Left kidney (tissue), 1 donor: ENCODE measurements at regions not wholly inside any gene's neighbourhood (a gene's known extent, or its start where the extent isn't known, plus 50 kb on each side); places are given as distances from the start of the nearest gene placed in this dataset.
"Not testable (repeated sequence)": the region's sequence is repeated elsewhere in the genome, so short reads cannot be mapped to it uniquely, and the experiment has no call there.

ENCODE experiments used
- DNase-seq: peaks from one replicate; pipeline ENCODE4 v3.0.0-alpha.2; 2013

DNA sequence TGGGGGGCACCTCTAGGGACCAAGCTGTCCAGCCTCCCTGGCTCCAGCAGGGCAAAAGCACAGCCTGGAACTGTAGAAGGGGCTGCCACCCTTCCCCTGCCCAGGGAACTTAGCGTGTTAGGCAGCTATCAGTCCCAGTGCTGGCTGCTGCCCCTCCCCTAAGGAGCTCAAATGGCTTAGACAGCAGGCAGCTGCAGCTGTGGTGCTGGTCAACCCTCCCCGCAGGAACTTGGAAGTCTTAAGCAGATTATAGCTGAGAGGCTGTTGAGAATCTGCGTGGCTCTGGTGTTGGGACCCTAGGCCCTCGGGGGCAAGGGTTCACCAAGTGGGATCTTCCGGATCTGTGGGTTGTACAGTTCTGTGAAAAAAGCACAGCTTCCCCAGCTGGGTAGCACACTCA, 536.5 kb upstream of the CDH10 start:
- no peak for DNase-seq

- DNase-seq = not testable (repeated sequence)
Measured at GRCh38 chr5:25162616-25163015, 517.8 kb upstream of the CDH10 start.

DNA sequence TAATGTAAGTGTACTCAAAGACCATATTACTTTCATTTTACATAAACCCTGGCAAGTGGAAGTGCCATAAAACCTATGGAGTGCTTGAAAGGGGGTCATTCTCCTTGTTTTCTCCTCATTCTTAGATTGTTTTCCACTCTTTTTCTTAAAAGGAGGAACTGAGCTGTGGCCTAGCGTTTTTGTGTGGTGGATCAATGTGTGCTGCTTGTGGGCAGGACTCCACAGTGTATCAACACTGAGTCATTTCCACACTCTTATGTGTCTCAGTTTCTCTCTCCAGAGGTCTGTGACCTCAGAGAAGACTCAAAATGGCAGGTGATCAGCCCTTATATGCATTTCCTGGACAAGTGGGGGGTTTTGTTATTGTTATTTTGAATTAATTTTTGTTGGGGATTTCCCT, 516.1 kb upstream of the CDH10 start:
- no peak for DNase-seq

DNA sequence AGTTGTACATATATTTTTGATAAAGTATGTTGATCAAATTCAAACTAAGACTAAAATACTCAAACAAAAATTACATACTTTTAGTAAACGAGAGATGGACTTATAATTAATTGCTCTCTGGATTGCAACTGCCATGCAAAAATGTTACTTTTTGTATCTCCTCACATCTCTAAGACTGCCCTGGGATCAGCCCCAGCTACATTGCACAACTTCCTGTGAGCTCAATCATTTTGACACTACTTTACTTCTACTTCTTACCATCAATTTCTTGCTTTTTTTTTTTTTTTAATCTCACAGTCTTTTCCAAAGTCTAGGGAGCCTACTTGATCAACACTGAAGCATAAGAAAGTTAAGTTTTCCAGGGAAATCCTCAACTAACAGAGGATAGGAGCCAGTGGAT, 506.0 kb upstream of the CDH10 start:
- DNase-seq = no peak

- no peak for DNase-seq
Measured at GRCh38 chr5:25128606-25129005, 483.8 kb upstream of the CDH10 start.

DNA sequence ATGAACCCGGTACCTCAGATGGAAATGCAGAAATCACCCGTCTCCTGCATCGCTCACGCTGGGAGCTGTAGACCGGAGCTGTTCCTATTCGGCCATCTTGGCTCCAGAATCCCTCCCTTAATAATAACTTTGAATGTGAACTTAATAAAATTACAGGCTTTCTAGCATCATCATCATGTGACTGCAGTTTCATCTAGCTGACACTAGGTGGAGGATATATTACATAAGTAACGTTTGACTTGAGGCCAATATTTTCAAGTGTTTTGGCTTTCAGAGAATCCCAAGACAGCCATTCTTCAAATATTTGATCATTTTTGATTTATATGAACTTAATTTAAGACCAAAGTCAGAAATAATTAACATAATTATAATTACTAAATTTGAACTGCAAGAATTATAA, 474.9 kb upstream of the CDH10 start:
- peak; percentile 0 for DNase-seq

- DNase-seq = no peak
Measured at GRCh38 chr5:25107853-25108252, 463.1 kb upstream of the CDH10 start.

GRCh38 chr5:25099538-25099937, 454.8 kb upstream of the CDH10 start:
- no peak for DNase-seq

DNA sequence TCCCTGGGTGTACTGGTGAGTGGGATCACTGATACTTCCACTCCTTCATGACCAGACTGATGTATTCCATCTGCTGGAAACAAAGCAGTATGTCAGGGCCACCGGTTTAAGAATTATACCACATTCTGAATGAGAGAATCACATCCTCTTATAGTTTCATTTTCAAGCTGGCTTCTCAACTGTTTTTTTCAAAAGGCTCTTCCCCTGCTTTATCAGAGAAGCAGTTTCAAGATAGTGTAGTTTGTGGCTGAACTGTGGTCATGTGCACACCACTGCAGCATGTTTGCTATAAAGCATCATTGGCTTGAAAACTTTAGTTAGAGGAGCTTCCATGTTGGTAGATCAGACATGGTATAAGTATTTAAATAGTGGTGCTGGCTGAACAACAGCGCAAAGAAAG, 450.5 kb upstream of the CDH10 start:
- no peak for DNase-seq

DNA sequence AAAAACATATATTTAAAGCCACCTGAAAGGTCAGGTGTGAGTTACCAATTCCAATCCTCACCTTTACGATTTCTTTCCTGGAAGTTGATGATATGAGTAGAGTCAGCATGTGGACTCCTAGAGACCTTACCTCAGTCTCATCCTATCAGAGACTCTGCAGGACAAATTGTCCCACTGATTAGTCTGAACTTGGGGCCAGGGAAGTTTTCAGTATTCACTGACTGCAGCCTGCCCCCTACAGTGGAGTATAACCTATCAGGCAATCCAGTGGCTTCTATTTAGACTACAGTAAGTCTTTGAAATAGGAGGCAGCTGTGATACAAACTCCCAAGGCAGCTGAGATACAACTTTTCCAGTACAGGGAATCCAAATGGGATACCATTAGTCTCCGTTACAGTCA, 449.4 kb upstream of the CDH10 start:
- no peak for DNase-seq

DNA sequence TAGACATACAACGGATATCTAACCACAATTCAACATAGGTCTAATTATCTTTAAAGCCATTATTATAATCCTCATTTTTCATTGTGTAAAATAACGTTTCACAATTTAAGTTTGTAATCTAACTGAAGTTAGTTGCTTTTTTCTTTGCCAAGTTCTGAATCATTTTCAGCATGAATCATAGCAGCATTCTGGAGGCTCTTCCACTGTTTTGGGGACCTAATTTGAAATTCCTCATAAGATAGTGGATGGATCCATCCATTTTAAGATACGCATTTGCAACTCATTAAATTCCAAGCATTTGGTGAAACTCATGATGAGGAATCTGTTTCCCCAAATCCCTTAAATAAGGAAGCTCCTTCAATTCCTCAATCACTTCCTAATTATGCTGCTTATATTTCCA, 447.1 kb upstream of the CDH10 start:
- no peak for DNase-seq

DNA sequence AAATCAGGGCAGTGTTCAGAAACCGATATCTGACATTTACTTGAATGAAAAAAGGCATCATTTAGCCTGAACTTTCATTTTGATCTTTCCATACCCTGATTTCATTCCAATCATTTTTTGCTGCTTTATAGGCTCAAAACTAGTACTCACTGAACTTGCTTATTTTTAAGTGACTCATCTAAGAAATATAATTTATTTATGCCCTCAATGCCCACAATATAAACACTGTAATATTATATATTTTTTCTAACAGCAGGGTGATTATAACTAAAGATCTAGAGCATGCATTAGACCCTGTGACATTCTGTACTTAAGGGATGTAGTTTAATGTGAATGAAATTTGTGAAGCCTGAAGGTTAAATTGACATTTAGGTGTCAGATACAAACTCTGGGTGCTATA, 446.1 kb upstream of the CDH10 start:
- DNase-seq = no peak

- DNase-seq = no peak
Measured at GRCh38 chr5:25090275-25090674, 445.5 kb upstream of the CDH10 start.

DNA sequence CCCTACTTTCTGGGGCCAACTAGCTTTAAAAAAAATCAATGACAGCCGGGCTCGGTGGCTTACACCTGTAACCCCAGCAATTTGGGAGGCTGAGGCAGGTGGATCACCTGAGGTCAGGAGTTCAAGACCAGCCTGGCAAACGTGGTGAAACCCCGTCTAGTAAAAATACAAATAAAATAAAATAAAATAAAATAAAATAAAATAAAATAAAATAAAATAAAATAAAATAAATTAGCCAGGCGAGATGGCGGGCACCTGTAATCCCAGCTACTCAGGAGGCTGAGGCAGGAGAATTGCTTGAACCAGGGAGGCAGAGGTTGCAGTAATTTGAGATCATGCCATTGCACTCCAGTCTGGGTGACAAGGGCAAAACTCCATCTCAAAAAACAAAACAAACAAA, 443.9 kb upstream of the CDH10 start:
- DNase-seq = not testable (repeated sequence)

DNA sequence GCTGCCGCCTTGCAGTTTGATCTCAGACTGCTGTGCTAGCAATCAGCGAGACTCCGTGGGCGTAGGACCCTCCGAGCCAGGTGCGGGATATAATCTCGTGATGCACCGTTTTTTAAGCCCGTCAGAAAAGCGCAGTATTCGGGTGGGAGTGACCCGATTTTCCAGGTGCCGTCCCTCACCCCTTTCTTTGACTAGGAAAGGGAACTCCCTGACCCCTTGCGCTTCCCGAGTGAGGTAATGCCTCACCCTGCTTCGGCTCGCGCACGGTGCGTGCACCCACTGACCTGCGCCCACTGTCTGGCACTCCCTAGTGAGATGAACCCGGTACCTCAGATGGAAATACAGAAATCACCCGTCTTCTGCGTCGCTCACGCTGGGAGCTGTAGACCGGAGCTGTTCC, 438.5 kb upstream of the CDH10 start:
- DNase-seq = not testable (repeated sequence)

- DNase-seq = no peak
Measured at GRCh38 chr5:25066239-25066638, 421.5 kb upstream of the CDH10 start.

DNA sequence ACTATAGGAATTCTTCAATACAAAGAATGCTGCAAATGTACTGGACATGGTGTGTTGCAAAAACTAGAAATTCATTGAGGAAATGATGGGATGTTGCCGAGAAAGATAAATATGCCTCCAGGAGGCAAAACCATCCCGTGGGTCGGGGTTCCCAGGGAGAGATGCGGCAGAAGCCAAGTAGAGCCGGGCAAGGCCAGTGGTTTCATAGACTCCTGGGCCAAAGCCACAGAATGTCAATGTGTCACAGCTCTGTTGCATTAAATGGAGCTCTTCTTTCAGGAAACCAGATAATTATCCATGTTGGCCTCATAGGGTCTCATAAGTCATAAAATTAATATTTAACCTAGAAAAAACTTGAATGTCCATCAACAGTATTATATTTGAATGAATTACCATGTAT, 419.5 kb upstream of the CDH10 start:
- no peak for DNase-seq

GRCh38 chr5:25060575-25060974, 415.8 kb upstream of the CDH10 start:
- no peak for DNase-seq

DNA sequence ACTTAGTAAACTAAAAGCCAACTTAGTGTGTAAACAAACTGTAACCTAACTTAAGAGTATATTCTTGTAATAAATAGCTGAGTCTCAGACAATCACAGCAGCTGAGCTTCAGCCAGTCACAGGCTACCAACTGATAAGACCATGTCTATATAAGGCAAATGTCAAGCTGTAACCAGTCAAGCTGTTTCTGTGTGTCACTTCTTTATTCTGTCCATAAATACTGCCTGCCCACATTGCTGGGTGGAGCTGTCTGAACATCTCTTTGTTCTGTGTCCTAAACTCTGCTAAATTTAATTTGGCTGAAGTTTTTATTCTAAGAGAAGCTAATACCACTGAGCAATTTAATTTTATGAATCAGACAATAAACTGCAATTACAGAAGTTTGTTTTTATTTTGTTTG, 412.1 kb upstream of the CDH10 start:
- DNase-seq = peak; percentile 40

DNA sequence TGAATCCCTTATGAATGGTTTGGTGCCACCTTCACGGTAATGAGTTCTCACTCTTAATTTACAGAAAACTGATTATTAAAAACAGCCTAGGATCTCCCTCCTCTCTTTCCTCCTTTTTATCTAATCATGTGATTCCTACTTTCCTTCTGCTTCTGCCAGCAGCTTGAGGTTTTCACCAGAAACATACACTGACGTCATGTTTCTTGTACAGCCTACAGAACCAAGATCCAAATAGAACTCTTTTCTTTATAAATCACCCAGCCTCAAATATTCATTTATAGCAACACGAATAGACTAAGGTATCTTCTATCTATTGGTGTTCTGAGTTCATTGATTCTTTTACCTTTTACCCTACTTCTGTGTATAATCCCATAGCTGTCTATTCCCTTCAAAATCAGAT, 388.9 kb upstream of the CDH10 start:
- no peak for DNase-seq

DNA sequence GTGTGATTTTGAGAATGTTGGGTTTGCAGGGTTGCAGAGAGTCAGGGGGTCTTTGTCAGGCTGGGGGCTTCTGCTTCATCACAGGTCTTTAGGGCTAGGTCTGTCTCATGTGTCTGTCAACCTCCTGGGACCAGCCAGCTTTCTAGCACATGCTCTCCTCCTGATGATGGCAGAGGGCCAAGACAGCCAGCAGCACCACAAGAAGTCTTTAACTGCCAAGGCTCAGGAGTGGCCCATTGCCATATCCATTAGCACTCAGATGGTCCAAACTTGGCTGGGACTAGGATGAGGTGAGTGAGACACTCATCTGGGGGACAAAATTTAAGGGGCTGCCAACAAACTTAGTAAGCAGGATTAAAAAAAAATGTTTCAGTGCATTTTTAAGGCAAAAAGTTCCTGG, 384.2 kb upstream of the CDH10 start:
- DNase-seq = no peak

GRCh38 chr5:25027526-25027925, 382.7 kb upstream of the CDH10 start:
- no peak for DNase-seq

DNA sequence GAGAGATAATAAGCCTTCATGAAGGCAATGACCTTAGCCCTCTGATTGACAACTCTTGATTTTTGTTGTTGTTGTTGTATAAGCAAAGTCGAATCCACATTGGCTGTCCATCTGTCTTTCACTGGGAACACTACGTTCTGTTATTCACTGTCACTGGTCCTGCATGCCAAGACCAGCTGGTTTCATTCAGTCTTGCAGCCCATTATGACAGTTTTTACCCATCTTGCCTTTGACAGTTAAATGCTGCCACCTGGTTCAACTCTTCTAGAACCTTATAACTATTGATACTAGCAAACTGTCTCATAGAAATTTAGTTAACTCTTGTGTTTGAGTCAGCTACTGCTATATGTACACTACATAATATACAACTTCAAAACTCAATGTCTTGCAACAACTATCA, 382.3 kb upstream of the CDH10 start:
- DNase-seq = no peak

GRCh38 chr5:25025831-25026230, 381.1 kb upstream of the CDH10 start:
- no peak for DNase-seq

GRCh38 chr5:25020454-25020853, 375.7 kb upstream of the CDH10 start:
- DNase-seq = no peak

DNA sequence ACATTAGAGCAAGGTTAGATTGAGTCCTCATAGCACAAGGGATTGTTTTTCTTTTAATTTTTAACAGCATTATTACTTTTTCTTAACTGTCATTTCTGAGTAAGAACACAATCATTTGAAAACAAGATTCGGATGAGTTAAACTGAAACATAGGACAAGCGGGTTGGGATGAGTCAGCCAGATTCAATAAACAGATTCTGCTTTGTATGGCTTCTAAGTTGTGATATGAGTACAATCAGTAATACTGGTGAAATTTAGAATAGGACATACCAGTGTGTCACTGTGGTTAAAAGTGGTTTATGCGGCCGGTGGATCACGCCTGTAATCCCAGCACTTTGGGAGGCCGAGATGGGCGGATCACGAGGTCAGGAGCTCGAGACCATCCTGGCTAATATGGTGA, 364.3 kb upstream of the CDH10 start:
- no peak for DNase-seq
